GM21447 (cell line): ENCODE measurements at regions not wholly inside any gene's neighbourhood (a gene's known extent, or its start where the extent isn't known, plus 50 kb on each side); places are given as distances from the start of the nearest gene placed in this dataset.
A peak's percentile ranks its signal among the peaks of the same experiment; 100 is the strongest.
"Not testable (repeated sequence)": the region's sequence is repeated elsewhere in the genome, so short reads cannot be mapped to it uniquely, and the experiment has no call there.

Experiments used
- ATAC-seq: cut with Tn5 transposase; IDR thresholded peaks from one replicate; pipeline ENCODE4 v1.9.1; 2021; ENCODE audit not compliant: unreplicated experiment

DNA sequence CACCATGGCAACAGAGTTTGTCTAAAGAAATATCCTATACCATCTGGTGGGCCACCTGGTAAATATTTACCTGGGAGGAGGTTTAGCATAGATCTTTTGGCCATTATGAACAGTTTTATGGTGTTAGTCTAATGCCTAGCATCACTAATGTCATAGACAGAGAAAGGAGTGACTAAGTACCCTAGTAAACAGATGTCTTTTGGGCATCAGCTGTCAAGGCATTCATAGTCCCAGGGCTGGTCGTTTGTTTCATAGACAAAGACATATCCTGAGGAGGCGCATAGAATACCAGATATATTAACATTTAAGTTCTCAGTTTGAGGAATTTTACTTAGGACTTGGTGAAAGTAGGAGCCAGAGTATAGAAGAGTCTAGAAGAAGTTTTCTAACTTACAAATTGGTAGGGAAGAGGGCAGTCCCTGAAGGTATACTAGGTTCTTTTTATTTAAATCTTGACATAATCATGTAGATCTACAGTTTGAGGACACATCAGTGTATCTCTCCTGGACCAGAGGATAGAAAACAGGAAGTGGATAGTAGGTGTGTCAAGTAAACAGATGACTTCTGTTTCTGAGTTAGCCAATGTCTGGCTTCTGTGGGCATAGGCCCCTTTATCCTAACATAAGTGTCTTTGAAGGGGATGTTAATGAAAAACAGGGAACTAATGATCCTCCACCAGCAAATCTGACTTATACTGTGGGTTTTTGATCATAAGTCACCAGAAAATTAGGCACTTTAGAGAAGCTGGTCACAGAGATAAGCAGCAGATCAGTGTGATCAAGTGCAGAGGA, 105.0 kb upstream of the PRSS3 start:
- ATAC-seq, result no peak

DNA sequence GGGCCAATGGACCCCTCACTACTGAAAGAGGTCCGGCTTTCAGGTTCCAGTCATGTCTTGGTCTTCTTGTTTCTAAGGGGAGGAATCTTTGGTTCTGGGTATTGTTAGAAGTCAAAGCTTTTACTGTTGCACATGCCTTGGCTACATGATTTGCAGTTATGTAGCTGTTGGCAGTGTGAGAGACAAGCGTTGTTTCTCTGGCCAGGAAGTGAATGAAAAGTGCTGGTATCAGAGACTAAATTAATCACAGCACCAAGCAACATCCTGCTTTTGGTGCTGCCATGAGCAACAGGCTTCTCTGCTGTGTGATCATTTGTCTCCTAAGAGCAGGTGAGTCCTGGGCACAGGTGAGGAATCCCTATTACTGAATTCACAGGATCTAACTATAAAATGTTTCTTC, 100.1 kb upstream of the PRSS3 start:
- no peak for ATAC-seq

DNA sequence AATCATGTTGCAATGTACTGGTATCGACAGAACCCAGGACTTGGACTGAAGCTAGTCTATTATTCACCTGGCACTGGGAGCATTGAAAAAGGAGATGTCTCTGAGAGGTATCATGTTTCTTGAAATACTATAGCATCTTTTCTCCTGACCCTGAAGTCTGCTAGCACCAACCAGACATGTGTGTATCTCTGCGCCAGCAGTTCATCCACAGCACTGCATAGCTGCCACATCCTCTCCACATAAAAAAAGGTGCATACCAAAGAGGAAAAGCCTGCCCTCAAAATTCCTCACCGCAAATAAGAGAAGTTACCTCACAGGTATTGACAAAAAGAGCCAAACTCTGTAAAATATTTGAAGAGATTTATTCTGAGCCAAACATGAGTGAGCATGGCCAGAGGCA, 99.5 kb upstream of the PRSS3 start:
- ATAC-seq, result no peak

DNA sequence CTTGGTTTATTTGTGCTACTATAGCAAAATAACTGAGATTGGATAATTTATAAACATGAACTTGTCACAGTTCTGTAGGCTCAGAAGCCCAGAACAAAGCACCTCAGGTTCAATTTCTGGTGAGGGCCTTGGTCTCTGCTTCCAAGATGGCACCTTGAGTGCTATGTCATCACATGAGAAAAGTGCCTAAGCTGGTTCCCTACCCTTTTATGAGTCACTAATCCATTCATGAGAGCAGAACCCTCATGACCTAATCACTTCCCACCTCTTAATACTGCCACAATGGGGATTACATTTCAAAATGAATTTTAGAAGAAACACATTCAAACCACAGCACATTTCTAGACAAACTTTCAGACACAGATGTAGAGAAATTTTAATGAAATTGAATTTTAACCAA, 98.2 kb upstream of the PRSS3 start:
- ATAC-seq, result no peak

DNA sequence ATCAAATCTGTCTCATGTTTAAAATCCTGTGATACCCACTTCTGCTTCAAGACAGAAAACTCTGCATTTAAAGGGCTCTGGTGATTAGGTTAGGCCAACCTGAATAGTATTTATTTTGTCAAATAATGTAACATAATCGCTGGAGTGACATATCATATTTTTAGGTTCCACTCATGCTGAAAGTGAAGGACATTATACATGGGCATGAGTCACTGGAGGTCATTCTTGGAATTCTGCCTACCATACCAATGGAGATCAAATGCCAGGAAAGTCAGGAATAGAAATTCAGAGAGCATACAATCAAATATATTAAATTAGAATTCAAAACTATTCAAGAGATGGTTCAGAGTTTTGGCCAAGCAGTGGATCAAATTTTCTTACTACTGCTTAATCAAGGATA, 97.1 kb upstream of the PRSS3 start:
- ATAC-seq, result no peak

DNA sequence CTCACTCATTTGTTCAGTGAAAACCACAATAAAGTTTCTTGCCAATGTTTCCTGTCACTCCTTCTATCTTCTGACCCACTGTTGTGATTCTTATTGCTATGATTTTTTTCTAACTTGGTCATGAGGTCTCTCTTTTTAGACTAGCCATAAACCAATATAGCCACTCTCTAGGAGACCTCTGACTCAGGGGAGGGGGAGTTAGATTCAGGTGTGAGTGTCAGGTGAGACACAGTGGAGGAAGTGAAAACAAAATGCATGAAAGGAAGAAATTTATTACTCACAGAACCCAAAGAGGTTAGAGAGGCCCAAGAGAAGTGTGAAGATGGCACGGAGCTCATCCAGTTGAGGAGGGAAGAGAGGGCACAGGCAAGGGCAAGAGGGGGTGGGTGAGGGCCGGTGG, 94.4 kb upstream of the PRSS3 start:
- not testable (repeated sequence) for ATAC-seq

DNA sequence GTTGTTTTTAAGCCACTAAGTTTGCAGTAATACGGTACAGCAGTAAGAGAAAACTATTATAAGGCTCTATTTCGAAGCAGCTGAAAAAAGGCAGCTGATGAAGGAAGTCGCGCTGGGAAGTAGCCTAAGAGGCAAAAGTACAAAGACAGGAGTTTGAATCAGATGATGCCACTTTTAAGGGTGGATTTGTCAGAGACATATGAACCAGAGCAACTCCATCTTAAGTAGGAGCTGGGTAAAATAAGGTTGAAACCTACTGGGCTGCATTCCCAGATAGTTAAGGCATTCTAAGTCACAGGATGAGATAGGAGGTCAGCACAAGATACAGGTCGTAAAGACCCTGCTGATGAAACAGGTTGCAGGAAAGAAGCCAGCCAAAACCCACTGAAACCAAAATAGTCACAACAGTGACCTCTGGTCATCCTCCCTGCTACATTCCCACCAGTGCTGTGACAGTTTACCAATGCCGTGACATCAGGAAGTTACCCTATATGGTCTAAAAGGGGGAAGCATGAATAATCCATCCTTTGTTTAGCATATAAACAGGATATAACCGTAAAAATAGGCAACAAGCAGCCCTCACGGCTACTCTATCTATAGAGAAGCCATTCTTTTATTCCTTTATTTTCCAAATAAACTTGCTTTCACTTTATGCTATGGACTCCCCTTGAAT, 91.8 kb upstream of the PRSS3 start:
- ATAC-seq, result no peak

DNA sequence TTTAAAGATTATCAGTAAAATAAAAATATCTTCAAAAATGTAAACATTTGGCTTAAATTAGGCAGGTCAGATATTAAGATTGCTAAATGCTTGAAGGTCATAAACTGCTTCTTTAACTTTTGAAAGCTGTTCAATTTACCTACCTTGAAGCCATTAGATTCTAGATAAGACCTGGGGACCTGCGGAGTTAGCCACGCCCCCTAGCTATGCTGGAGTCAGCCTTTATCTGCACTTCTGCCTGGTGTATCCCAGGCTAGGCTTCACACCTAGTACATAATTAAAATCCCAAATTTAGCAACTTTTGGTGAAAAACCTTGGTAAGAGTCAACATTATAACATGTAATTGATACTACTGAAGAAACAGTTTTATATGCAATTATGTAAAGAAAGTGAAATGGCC, 89.9 kb upstream of the PRSS3 start:
- not testable (repeated sequence) for ATAC-seq

DNA sequence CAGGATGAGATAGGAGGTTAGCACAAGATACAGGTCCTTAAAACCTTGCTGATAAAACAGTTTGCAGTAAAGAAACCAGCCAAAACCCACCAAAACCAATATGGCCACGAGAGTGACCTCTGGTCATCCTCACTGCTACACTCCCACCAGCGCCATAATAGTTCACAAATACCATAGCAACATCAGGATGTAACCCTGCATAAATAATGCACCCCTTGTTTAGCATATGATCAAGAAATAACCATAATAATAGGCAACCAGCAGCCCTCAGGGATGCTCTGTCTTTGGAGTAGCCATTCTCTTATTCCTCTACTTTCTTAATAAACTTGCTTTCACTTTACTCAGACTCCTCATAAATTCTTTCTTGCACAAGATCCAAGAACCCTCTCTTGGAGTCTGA, 86.9 kb upstream of the PRSS3 start:
- no peak for ATAC-seq

DNA sequence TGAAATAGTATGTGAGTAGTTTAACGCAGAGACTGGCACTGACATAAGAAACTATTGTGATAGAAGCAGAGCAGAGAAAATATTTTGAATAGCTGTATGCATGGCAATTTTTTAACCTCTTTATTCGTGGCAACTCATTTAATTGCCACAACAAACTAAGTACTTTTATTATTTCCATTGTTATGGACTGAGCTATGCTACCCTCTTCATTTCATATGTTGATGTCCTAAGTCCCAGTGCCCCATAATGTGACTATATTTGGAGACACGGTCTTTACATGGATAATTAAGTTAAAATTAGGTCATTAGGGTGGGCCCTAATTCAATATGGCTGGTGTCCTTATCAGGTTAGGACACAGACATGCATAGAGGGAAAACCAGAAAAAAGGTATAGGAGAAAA, 86.1 kb upstream of the PRSS3 start:
- ATAC-seq, result no peak

DNA sequence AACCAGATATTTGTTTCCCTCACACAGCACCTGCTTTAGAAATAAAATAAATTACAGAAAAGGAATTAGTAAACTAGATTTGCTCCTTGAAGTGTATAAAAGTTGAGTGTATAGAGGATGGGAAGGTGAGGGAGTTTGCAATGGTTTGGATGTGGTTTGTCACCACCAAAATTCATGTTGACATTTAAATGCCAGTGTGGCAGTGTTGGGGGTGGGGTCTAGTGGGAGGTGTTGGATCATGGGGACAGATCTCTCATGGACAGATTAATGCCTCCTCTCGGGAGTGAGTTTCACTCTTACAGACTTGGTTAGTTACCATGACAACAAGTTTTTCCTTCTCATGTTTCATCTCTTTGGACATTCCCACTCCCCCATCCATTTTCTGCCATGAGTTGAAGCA, 83.9 kb upstream of the PRSS3 start:
- ATAC-seq, result not testable (repeated sequence)

DNA sequence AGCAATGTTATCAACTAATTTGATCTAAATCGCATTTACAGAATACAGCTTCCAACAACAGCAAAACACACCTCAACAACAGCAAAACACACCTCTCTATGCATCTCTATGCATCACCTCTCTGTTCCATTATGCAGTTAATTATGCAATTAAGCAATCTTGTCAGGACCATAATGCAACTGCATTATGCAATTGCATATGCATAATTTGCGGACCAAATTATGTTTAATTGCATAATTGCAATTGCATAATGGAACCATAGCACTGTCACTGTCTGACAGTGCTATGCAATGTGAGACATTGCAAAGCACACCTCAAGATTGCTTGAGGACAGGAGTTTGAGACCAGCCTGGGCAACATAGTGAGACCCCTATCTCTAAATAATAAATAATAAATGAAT, 80.4 kb upstream of the PRSS3 start:
- ATAC-seq, result no peak

DNA sequence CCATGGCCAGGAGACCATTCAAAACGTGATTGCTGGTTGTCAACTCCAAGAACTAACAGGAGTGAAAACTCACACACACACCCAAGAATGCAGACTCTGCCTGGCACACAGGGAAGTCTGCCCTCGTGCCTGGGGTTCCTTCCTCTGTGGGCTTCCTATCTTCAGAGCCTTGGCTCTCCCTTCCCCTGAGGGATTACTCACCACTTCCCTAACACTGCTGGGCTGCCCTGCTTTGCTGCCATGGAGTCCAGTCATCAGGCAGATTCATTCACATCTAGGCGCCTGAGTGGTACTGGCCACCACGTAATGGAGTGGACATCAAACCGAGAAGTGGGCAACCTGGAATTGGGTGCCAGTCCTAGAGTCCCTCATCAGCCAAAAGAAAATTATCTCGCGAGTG, 76.4 kb upstream of the PRSS3 start:
- no peak for ATAC-seq

DNA sequence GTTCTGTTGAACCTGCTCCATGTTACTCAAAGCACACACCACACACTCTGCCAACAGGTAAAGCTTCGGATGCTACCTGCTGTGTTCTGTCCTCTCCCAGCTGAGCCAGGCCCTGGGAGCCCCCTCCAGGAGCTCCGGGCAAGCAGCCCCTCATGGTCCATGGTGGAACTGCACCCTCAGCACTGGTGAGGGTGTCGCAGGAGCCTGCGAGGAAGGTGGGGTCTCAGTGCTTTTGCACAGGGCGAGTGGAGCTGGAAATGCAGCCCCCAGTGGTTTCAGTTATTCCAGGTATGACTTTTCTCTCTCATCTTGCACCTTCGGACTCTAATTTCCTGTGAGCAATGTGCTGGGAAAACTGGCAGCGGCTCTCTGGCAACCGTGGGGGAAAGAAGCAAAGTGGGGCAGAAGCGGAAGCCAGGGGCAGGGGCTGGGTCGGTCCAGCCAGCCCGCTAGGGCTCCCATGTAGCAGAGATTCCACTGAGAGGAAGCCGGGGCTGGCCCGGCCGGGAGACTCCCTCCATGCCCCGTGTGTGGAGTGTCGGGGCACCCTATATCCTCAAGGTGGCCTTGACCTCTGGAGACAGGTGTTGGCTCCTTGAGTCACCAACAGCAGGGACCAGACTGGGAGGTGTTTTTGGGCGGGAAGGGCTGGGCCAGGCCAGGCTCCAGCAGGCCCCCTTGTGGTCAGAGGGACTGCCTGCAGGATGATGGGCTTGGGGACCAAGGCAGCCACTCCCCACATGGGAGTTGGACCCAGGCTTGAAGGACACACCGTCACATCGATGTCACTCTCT, 75.6 kb upstream of the PRSS3 start:
- no peak for ATAC-seq

DNA sequence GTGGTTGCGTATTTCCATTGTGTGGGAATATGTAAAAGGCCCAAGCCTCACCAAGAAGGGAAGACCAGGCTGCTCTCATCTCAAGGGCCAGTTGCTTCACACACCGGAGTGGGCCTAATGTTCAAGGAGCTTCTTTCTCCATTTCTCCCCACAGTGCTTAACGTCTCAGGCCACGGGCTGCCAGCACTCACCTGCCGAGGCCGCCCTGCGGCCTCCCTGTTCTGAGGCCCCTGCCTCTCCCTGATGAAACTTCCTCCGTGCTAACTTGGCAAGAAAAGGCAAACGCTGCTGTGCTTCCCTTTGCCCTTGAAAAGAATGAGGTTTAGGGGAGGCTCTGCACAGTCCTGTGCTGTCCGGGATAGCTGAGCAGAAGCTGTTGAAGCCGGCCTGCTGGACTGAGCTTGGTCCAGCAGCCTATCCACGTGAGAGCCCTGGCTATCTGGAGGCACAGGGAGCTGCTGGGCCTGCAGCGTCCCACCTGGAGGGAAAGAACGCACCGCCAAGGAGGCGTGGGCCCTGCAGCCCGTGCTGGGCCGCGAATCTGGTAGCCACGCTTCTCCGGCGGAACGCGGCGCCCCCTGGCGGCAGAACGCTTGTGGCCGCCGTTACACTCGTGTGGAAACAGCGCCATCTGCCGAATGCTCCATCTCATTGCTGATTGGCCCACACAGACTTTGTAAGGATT, 73.5 kb upstream of the PRSS3 start:
- ATAC-seq, result peak; percentile 58

DNA sequence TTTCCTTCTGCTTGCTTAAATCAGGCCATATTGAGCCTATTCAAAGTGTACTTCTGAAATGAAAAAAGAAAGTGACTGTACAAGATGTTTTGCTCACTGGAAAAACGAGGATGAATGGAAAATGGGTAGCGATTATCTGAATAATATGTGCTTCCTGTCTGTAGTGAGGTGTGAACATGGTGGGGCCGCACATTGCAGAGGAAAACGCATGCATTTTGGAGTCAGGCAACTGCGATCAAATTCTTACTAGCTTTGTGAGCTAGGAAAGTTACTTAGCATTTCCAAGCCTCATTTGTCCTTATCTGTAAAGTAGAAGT, 73.0 kb upstream of the PRSS3 start:
- no peak for ATAC-seq

DNA sequence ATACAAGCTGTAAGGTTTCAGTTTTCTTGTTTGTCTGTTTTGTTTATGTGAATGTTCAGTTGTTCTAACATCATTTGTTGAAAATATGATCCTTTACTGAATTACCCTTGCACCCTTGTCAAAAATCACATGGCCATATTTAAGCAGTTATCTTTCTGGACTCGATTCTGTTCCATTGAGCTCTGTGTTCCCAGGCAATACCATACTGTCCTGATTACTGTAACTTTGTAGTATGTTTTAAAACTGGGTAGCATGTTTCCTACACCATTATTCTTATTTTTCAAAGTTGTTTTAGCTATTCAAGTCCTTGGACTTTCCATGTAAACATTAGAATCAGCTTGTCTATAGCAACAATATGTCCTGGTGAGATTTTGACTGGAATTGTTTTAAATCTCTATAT, 66.7 kb upstream of the PRSS3 start:
- ATAC-seq, result no peak

DNA sequence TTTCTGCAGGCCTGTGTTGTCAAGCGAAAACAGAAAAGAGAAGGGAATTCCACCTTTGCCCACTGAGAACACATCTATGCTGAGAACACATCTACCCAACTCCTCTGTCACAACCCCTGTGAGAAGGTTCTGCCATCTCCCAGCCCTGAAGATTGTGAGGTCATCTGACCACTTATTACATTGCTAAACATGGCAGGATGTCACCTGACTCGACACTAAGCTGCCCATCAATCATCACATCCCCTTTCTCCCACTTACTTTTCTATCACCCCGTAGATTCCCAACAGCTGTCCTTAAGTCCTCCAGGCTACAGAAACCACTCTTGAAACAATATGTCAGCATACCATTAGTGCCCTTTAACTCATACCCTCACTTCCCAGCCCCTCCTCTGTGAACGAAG, 64.2 kb upstream of the PRSS3 start:
- ATAC-seq, result no peak

DNA sequence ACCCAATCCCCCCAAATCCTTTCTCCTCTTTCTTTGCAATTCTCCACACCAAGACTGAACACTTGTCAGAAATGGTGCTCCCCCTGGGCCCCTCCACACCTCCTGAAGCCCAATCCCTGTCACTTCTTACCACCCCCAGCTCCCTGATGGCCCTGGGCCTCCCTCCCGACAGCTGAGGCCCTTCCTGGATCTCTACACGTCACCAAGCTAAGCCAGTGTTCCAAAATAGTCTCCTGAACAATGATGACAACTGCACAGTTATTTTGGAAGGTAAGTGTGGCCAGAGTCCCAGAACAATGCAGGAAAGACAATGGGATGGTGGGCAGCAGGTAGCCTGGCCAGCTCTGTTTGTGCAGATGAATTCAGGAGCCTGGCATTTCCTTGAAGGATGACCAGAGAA, 63.7 kb upstream of the PRSS3 start:
- ATAC-seq, result no peak

DNA sequence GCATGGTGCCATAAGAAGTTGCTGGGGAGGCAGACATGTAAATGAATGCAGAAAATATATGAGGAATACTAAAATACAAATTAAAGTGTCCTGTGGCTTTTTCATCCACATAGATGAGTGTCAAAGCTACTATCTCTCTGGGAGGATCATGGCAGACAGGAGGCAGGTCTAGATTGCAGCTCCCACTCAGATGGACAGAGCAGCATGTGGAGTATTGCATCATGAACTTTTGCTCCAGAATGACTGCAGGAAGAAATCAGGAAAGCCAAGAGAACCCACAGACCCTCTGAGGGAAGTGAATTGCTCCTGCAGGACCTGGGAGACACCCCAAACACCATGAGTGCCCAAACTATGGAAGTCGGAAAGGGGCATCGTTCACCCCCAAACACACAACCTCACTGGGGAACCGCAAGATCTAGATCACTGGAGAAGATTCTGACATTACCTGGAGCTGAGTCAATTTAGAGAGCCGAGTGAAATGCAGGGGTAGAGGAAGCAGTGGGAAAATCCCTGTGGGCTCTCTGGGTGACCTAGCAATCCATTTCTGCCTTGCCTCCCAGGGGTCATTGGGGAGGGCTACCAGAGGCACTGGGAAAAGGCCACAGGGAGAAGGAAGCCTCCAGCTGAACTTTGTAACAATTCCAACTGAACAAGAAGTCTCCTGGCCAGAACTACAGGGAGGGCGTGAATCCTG, 61.0 kb upstream of the PRSS3 start:
- not testable (repeated sequence) for ATAC-seq
